Naive thymus-derived CD8-positive, alpha-beta T cell (primary cell): ENCODE measurements at regions not wholly inside any gene's neighbourhood (a gene's known extent, or its start where the extent isn't known, plus 50 kb on each side); places are given as distances from the start of the nearest gene placed in this dataset.
A peak's percentile ranks its signal among the peaks of the same experiment; 100 is the strongest.

Experiments used
- ATAC-seq, 2 donors: fragments of 150-1000 bp; cut with Tn5 transposase in 1 of 2; sonication (Bioruptor Pico), chemical (Tn5 transposase) in 1 of 2; 1 replicate in 1 of 2; 2 replicates in 1 of 2; pipeline ENCODE4 v1.10.0; 2021; ENCODE audit warnings: mild to moderate bottlenecking in 2 of 2, moderate library complexity in 2 of 2
- POLR2A ChIA-PET: fragments of 350-600 bp; sonication (Branson Sonifier 250); formaldehyde crosslinking; loops from one replicate; lab custom pipeline; 2021; ENCODE audit warnings: antibody characterized with exemption; lab: Charles Lee
- DNase-seq, 10 donors: peaks; one replicate each; pipeline versions ENCODE4 v3.0.0 to v3.0.0-alpha.2; 2020 to 2022
- H3K27ac Mint-ChIP-seq, 10 donors: one replicate each; pipeline ENCODE4 v1.8.0; 2020 to 2022; ENCODE audit warnings: mild to moderate bottlenecking in 10 of 10, mixed read lengths in 10 of 10, moderate library complexity in 4 of 10, inconsistent platforms in 1 of 10
- H3K27me3 Mint-ChIP-seq, 5 donors: one replicate each; pipeline ENCODE4 v1.8.0; 2021 to 2022; ENCODE audit warnings: mixed read lengths in 5 of 5
- H3K36me3 Mint-ChIP-seq, 3 donors: one replicate each; pipeline ENCODE4 v1.8.0; 2020 to 2022; ENCODE audit warnings: mixed read lengths in 3 of 3, mild to moderate bottlenecking in 2 of 3, inconsistent platforms in 1 of 3
- H3K4me1 Mint-ChIP-seq, 4 donors: one replicate each; pipeline ENCODE4 v1.8.0; 2021 to 2022; ENCODE audit warnings: mixed read lengths in 4 of 4
- H3K4me3 Mint-ChIP-seq, 10 donors: one replicate each; pipeline ENCODE4 v1.8.0; 2020 to 2022; ENCODE audit warnings: mild to moderate bottlenecking in 10 of 10, mixed read lengths in 10 of 10, moderate library complexity in 6 of 10, inconsistent platforms in 1 of 10
- H3K9me3 Mint-ChIP-seq, 9 donors: one replicate each; pipeline ENCODE4 v1.8.0; 2020 to 2022; ENCODE audit warnings: mixed read lengths in 9 of 9, mild to moderate bottlenecking in 3 of 9, inconsistent platforms in 1 of 9, moderate library complexity in 1 of 9

DNA sequence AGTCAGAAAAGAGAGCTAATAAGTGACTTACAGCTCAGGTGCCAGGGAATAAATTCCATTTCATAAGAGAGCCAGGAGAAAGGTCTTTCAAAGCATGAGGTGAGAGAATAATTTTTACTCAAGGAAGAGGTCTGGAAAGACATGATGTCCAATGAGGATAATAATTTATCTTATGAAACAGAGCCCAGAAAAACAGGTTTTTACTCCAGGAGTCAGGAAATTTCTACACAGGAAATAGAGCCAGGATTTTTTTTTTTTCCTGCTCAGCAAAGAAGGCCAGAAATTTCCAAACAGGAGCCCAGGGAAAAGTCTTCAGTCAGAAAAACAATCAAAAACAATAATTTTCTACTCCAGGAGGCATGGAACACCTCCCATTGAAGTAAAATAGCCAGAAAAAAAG, 1185.7 kb upstream of the TSPY4 start:
- Mint-ChIP-seq H3K27ac (no peak overlapping the region), H3K27me3 (peaks cover 2 to 17% (median 4%) of the 10 kb centered on the region in 5 donors), H3K36me3 (no peaks in the 10 kb centered on the region), H3K4me1 (no peaks in the 10 kb centered on the region), H3K4me3 (no peak overlapping the region), H3K9me3 (no peaks in the 10 kb centered on the region)
- ATAC-seq (no peak), DNase-seq (no peak)
- POLR2A ChIA-PET = no interaction called here

DNA sequence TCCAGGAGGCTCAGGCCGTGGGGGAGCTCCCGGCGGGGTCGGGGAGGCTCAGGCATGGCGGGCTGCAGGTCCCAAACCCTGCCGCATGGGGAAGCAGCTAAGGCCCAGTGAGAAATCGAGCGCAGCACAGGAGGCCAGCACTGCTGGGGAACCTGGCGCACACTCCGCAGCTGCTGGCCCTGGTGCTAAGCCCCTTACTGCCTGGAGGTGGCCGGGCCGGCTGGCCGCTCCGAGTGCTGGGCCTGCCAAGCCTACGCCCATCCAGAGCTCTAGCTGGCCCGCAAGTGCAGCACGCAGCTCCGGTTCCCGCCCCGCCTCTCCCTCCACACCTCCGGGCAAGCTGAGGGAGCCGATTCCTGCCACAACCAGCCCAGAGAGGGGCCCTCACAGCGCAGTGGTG, 1208.7 kb upstream of the TSPY4 start:
- H3K27me3 Mint-ChIP-seq = peaks cover 0 to 4% (median 0%) of the 10 kb centered on the region in 5 donors
- no peaks in the 10 kb centered on the region for H3K36me3 Mint-ChIP-seq
- H3K27ac Mint-ChIP-seq = no peak overlapping the region
- H3K4me1 Mint-ChIP-seq = no peaks in the 10 kb centered on the region
- ATAC-seq = no peak
- no peak for DNase-seq
- H3K9me3 Mint-ChIP-seq = no peaks in the 10 kb centered on the region
- POLR2A ChIA-PET = no interaction called here
- H3K4me3 Mint-ChIP-seq = no peak overlapping the region

DNA sequence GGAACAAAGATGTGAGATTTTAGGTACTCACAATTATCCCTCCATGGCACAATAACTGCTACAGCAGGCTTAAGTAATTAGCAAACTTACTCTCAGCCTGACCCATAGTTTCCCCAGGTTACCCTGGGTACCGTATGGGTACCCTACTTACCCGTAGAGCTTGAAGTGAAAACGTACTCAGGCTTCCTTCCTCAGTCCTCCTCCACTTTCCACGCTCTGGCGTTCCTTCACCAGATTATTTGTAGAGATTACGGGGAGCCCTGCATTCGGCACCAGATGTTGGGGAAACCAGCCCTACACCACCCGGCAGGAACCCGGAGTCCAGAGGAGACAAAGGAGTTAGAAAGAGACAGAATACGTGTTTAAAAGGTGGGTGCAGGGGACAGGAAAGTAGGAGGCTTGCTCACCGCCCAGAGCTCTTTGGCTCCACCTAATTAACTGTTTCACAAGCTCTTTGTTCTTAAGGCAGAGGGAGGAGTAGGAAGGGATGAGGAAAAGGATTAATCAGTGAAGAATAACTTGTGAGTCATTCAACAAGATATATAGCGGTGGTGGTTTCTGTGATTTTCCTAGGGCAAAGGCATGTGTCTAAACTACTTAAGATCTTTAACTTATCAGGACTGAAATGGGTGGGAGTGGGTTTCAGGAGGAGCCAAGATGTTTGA, 1211.2 kb upstream of the TSPY4 start:
- H3K4me3 Mint-ChIP-seq = no peak overlapping the region
- no peaks in the 10 kb centered on the region for H3K9me3 Mint-ChIP-seq
- peaks cover 0 to 2% (median 0%) of the 10 kb centered on the region in 4 donors for H3K4me1 Mint-ChIP-seq
- H3K27ac Mint-ChIP-seq = no peak overlapping the region
- H3K27me3 Mint-ChIP-seq = peaks cover 0 to 10% (median 0%) of the 10 kb centered on the region in 5 donors
- POLR2A ChIA-PET = no interaction called here
- ATAC-seq (no peak), DNase-seq (no peak)
- H3K36me3 Mint-ChIP-seq = no peaks in the 10 kb centered on the region

DNA sequence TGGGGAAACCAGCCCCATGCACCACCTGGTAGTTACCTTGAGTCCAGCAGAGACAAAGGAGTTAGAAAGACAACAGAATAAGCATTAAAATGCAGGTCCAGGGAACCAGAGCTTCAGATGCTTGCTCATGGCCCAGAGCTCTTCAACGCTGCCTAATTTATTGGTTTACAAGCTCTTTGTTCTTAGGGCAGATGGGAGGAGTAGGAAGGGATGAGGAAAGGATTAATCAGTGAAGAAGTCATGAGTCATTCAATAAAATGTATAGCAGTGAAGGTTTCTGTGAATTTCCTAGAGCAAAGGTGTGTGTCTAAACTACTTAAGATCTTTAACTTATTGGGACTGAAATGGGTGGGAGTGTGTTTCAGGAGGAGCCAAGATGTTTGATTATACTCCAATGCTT, 1210.3 kb upstream of the AMELY start:
- peaks cover 0 to 2% (median 0%) of the 10 kb centered on the region in 4 donors for H3K4me1 Mint-ChIP-seq

DNA sequence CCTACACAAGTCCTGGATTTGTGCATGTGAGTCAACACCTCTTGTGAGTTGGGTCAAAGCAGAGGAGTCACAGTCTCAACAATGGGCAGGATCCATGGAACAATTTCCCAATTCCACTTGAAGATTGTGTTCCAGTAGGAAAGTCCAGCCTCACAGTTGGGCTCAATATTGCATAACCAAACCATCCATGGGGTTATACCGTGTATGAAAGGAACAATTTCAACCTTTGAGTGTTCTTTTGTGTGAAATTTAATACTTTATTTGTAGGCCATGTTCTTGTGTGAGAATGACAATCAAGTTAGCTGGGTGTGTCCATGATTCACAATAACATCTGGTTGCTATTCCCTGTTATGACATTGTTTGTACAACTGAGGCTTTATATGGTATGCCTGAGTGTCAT, 1182.9 kb upstream of the AMELY start:
- no peaks in the 10 kb centered on the region for H3K36me3 Mint-ChIP-seq
- POLR2A ChIA-PET = no interaction called here
- H3K4me1 Mint-ChIP-seq = no peaks in the 10 kb centered on the region
- peaks cover 0 to 2% (median 0%) of the 10 kb centered on the region in 9 donors for H3K9me3 Mint-ChIP-seq
- no peak overlapping the region for H3K27ac Mint-ChIP-seq
- no peak overlapping the region for H3K4me3 Mint-ChIP-seq
- DNase-seq (no peak), ATAC-seq (peak in 1 of 2 donors; percentile 12)
- no peaks in the 10 kb centered on the region for H3K27me3 Mint-ChIP-seq

More for the DNA sequence above, 1210.3 kb upstream of the AMELY start:
- Mint-ChIP-seq H3K4me3 (no peak overlapping the region), H3K27ac (no peak overlapping the region), H3K36me3 (no peaks in the 10 kb centered on the region), H3K27me3 (peaks cover 0 to 10% (median 0%) of the 10 kb centered on the region in 5 donors), H3K9me3 (no peaks in the 10 kb centered on the region)
- POLR2A ChIA-PET = no interaction called here
- ATAC-seq = no peak
- no peak for DNase-seq

DNA sequence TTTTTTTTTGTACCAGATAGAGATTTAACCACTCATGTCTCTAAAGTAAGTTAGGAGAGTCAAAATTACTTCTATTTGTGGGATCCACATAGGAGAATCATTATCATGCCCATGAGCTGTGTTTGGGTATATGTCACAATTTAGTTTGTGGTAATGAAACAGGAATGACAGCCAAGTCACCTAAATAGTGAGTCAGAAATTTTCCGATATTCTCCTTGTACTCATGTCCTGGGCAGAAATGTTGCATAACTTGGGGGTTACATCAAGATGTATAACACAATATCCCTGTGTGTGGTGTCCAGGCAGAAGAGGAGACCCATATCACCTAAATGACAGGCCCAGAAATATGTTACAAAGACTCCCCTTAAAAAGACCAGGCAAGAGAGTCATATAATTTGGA, 1181.4 kb upstream of the AMELY start:
- Mint-ChIP-seq H3K4me1 (no peaks in the 10 kb centered on the region), H3K27me3 (no peaks in the 10 kb centered on the region), H3K27ac (no peak overlapping the region), H3K4me3 (no peak overlapping the region), H3K9me3 (no peaks in the 10 kb centered on the region), H3K36me3 (no peaks in the 10 kb centered on the region)
- POLR2A ChIA-PET = no interaction called here
- ATAC-seq (no peak), DNase-seq (no peak)

DNA sequence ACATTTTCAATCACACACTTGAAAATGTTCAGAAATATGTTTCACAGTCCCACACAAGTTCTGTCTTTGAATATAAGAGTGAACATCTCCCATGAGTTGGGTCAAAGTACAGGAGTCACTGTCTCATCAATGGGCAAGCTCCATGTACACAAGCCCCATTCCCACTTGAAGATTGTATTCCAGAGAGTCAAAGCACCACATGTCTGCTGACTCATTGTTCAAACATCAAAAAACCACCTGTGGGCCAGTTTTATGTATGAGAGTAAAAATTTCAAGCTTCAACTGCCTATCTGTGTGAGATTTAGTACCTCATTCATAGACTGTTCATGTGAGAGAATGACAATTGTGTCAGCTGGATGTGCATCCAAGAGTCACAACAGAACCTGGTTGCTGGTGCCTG, 1174.4 kb upstream of the AMELY start:
- no peak overlapping the region for H3K4me3 Mint-ChIP-seq
- ATAC-seq (no peak), DNase-seq (no peak)
- H3K27me3 Mint-ChIP-seq = no peaks in the 10 kb centered on the region
- POLR2A ChIA-PET = no interaction called here
- no peak overlapping the region for H3K27ac Mint-ChIP-seq
- peaks cover 0 to 6% (median 3%) of the 10 kb centered on the region in 9 donors for H3K9me3 Mint-ChIP-seq
- no peaks in the 10 kb centered on the region for H3K4me1 Mint-ChIP-seq
- peaks cover 0 to 2% (median 0%) of the 10 kb centered on the region in 3 donors for H3K36me3 Mint-ChIP-seq

DNA sequence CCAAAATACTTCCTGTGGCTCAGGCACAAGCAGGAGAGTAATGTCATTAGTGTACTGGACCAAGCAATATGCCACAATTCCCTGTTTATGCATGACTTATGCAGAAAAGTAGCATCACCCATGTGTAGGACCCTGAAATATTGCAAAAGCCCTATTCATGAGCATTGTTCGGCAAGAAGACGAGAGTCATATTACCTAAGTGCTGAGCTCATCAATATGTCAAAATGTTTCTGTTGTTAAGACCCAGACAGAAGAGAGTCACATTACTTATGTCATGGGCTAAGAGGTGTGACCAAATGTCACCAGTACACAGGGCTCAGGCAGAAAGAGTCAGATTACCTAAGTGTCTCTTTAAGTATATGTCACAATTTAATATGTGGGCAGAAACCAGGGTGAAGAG, 1172.6 kb upstream of the AMELY start:
- ATAC-seq = no peak
- no peak overlapping the region for H3K4me3 Mint-ChIP-seq
- peaks cover 0 to 5% (median 0%) of the 10 kb centered on the region in 3 donors for H3K36me3 Mint-ChIP-seq

DNA sequence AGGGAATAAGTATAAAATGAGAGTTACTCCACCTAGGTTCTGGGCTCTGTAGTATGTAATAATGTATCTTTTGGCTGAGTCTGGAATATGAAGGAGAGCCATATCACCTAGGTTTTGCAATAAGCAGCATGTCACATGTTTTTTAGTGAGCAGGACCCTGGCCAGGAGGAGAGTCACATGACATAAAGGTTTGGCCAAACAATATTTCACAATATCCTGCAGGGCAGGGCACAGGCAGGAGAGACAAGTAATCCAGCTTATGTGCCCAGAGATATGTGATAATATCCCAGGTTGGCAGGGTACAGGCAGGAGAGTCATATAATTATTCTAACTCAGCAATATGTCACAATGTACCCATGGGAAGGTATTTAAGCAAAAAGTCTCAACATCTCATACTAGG, 1169.6 kb upstream of the AMELY start:
- ATAC-seq (no peak), DNase-seq (no peak)
- no peaks in the 10 kb centered on the region for H3K4me1 Mint-ChIP-seq
- no peak overlapping the region for H3K27ac Mint-ChIP-seq
- H3K4me3 Mint-ChIP-seq = no peak overlapping the region
- H3K36me3 Mint-ChIP-seq = peaks cover 0 to 5% (median 0%) of the 10 kb centered on the region in 3 donors
- POLR2A ChIA-PET = no interaction called here
- peaks cover 0 to 16% (median 3%) of the 10 kb centered on the region in 9 donors for H3K9me3 Mint-ChIP-seq
- H3K27me3 Mint-ChIP-seq = no peaks in the 10 kb centered on the region

More for the DNA sequence above, 1172.6 kb upstream of the AMELY start:
- Mint-ChIP-seq H3K9me3 (peaks cover 0 to 16% (median 3%) of the 10 kb centered on the region in 9 donors), H3K27ac (no peak overlapping the region), H3K27me3 (no peaks in the 10 kb centered on the region), H3K4me1 (no peaks in the 10 kb centered on the region)
- no peak for DNase-seq
- POLR2A ChIA-PET = no interaction called here

DNA sequence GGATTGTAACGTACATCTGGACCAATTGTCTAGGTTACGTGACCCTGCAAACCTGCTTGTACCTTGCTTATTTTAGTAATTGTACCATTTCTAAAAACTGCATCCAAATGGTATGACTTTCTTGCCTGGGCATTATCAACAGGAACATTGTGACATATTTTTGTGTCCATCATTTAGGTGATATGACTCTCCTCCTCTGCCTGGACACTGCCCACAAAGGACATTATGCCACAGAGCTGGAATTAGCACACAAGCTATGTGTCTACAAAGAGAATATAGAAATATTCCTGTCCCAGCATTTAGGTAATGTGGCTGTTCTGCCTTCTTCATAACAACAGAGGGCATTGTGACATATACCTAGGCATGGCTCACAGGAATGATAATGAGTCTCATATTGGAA, 1153.7 kb upstream of the AMELY start:
- no peaks in the 10 kb centered on the region for H3K36me3 Mint-ChIP-seq
- H3K27me3 Mint-ChIP-seq = peaks cover 0 to 5% (median 0%) of the 10 kb centered on the region in 5 donors
- no peak overlapping the region for H3K4me3 Mint-ChIP-seq
- no peak for ATAC-seq
- H3K27ac Mint-ChIP-seq = no peak overlapping the region
- H3K4me1 Mint-ChIP-seq = no peaks in the 10 kb centered on the region
- POLR2A ChIA-PET = no interaction called here
- peaks cover 0 to 16% (median 0%) of the 10 kb centered on the region in 9 donors for H3K9me3 Mint-ChIP-seq
- no peak for DNase-seq

DNA sequence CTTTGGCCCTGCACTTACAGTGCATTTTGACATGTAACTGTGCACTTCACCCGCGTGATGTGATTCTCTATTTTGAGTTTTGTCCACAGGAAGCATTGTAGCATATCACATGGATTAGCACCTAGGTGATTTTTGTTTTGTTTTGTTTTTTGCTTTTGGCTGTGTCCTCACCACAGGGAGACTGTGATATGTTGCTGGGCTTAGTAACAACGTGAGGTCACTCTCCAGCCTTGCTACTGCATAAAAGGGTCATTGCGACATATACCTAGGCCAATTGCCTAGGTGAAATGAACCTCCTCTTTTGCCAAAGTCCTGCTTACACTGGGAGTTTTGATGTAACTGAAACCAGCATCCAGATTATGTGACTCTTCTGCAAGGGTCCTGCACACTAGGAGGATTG, 1152.9 kb upstream of the AMELY start:
- no peak for DNase-seq
- Mint-ChIP-seq H3K27me3 (peaks cover 0 to 5% (median 0%) of the 10 kb centered on the region in 5 donors), H3K36me3 (no peaks in the 10 kb centered on the region), H3K4me1 (no peaks in the 10 kb centered on the region), H3K9me3 (peaks cover 0 to 15% (median 0%) of the 10 kb centered on the region in 9 donors), H3K27ac (no peak overlapping the region), H3K4me3 (no peak overlapping the region)
- ATAC-seq = no peak
- POLR2A ChIA-PET = no interaction called here

DNA sequence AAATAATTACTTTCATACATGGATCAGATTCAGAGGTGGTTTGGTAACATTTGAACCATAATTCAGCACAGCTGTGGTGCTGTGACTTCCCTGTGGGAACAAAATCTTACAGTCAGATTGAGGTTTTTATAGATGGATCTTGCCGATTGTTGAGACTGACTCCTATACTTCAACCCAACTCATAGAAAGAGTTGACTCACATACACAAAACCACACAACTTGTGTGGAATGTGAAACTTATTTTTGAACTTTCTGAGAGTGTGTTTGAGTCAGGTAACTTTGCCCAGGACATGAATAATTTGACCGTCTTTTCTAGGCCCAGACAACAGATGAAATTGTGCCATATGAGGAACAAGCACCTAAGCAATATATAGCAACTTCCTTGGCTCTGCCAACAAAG, 1152.4 kb upstream of the AMELY start:
- Mint-ChIP-seq H3K9me3 (peaks cover 0 to 9% (median 0%) of the 10 kb centered on the region in 9 donors), H3K4me1 (no peaks in the 10 kb centered on the region), H3K27me3 (peaks cover 0 to 5% (median 0%) of the 10 kb centered on the region in 5 donors), H3K4me3 (no peak overlapping the region), H3K36me3 (no peaks in the 10 kb centered on the region), H3K27ac (no peak overlapping the region)
- POLR2A ChIA-PET = no interaction called here
- DNase-seq (no peak), ATAC-seq (no peak)

DNA sequence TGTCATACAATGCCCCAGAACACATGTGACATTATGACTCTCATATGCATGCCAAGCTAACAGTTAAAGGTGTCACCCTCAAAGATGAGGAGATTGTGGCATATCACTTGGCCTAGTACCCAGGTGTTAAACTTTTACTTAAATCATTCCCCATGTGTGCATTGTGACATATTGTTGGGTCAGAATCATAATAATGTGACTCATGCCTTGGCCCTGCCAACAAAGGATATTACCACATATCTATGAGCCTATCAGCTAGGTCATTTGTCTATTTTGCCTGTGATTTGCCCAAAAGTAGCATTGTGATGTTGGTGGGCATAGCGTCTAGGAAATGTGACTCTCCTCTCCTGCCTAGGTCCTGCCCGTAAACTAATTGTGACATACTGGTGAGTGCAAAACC, 1147.1 kb upstream of the AMELY start:
- POLR2A ChIA-PET = no interaction called here
- no peak overlapping the region for H3K27ac Mint-ChIP-seq
- no peak overlapping the region for H3K4me3 Mint-ChIP-seq
- H3K4me1 Mint-ChIP-seq = no peaks in the 10 kb centered on the region
- DNase-seq = no peak
- peaks cover 0 to 6% (median 0%) of the 10 kb centered on the region in 5 donors for H3K27me3 Mint-ChIP-seq
- H3K9me3 Mint-ChIP-seq = peaks cover 0 to 3% (median 0%) of the 10 kb centered on the region in 9 donors
- no peaks in the 10 kb centered on the region for H3K36me3 Mint-ChIP-seq
- ATAC-seq = no peak

DNA sequence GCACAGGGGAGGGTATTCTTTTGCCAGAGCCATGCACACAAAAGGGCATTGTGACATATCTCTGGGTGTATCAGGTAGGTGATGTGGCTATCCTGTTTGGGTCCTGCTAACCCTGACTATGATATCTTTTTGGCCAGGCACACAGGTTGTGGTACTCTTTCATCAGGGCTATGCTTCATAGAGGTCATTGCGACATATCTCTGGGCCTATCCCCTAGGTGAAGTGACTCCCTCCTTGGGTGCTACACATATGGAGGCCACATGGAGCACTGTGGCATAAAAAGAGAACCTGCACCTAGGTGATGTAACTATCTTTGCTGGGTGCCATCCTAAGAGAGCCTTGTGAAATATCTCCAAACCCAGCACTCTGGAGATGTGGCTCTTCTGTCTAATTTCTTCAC, 1139.8 kb upstream of the AMELY start:
- H3K9me3 Mint-ChIP-seq = no peaks in the 10 kb centered on the region
- no peak overlapping the region for H3K27ac Mint-ChIP-seq
- DNase-seq (no peak), ATAC-seq (no peak)
- peaks cover 0 to 4% (median 0%) of the 10 kb centered on the region in 5 donors for H3K27me3 Mint-ChIP-seq
- no peaks in the 10 kb centered on the region for H3K36me3 Mint-ChIP-seq
- no peak overlapping the region for H3K4me3 Mint-ChIP-seq
- H3K4me1 Mint-ChIP-seq = no peaks in the 10 kb centered on the region
- POLR2A ChIA-PET = no interaction called here
